ENCODE measurements at regions not wholly inside any gene's neighbourhood (a gene's known extent, or its start where the extent isn't known, plus 50 kb on each side); places are given as distances from the start of the nearest gene placed in this dataset.

DNA sequence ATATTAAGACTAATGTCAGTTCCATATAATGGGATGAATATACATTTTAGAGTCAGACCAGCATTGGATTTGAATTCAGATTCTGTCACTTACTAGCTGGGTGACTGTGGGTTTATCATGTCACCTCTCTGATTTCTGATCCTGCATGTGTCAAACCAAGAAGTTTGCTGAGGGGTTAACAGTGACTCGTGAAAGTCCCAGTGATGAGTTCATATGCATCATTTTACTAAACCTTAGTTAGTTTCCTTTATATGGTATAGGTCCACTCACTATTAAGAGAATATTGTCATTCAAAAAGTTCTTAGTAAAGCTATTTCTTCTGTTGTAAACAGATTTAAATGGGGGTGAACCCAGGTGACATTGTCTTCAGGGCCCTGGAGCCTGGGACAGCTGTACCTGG lies 102.3 kb downstream of the ZNF621 start:
- TF ChIP-seq, protein P1, sequence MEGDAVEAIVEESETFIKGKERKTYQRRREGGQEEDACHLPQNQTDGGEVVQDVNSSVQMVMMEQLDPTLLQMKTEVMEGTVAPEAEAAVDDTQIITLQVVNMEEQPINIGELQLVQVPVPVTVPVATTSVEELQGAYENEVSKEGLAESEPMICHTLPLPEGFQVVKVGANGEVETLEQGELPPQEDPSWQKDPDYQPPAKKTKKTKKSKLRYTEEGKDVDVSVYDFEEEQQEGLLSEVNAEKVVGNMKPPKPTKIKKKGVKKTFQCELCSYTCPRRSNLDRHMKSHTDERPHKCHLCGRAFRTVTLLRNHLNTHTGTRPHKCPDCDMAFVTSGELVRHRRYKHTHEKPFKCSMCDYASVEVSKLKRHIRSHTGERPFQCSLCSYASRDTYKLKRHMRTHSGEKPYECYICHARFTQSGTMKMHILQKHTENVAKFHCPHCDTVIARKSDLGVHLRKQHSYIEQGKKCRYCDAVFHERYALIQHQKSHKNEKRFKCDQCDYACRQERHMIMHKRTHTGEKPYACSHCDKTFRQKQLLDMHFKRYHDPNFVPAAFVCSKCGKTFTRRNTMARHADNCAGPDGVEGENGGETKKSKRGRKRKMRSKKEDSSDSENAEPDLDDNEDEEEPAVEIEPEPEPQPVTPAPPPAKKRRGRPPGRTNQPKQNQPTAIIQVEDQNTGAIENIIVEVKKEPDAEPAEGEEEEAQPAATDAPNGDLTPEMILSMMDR (IDR thresholded peaks at IDR 0.05), result no peak
- no peak for TF ChIP-seq POLR2A (IDR thresholded peaks at IDR 0.05)

Measured in heart left ventricle (tissue), 13 donors.